ENCODE measurements at regions not wholly inside any gene's neighbourhood (a gene's known extent, or its start where the extent isn't known, plus 50 kb on each side); places are given as distances from the start of the nearest gene placed in this dataset.

- TF ChIP-seq ATF3 (IDR thresholded peaks at IDR 0.05; ENCODE audit: borderline replicate concordance, extremely low read depth, low read depth, low read length): no peak
- no peak for TF ChIP-seq ZBTB4 (CRISPR knock-in tag; IDR thresholded peaks at IDR 0.05)
- no peak for TF ChIP-seq EGR1 (IDR thresholded peaks at IDR 0.05; ENCODE audit: borderline replicate concordance in 1 of 2, low read depth in 2 of 2, low read length in 2 of 2)
- TF ChIP-seq ZBTB11 (CRISPR knock-in tag; IDR thresholded peaks at IDR 0.05): no peak
- TF ChIP-seq ZNF207 (IDR thresholded peaks at IDR 0.05; ENCODE audit: borderline replicate concordance): no peak
- TF ChIP-seq CREM (IDR thresholded peaks at IDR 0.05; ENCODE audit: low read depth): no peak
- no peak for TF ChIP-seq ZNF24 (IDR thresholded peaks at IDR 0.05)
These were observed 169.4 kb upstream of the PRNP start (continued) for GRCh38 chr20:4516876-4517275.

Measured in GM12878 (cell line).